ENCODE measurements at regions not wholly inside any gene's neighbourhood (a gene's known extent, or its start where the extent isn't known, plus 50 kb on each side); places are given as distances from the start of the nearest gene placed in this dataset.

- DNase-seq (ENCODE audit: low read depth): no peak
Measured at GRCh38 chr16:72406390-72406789, 234.4 kb upstream of the PMFBP1 start.

DNA sequence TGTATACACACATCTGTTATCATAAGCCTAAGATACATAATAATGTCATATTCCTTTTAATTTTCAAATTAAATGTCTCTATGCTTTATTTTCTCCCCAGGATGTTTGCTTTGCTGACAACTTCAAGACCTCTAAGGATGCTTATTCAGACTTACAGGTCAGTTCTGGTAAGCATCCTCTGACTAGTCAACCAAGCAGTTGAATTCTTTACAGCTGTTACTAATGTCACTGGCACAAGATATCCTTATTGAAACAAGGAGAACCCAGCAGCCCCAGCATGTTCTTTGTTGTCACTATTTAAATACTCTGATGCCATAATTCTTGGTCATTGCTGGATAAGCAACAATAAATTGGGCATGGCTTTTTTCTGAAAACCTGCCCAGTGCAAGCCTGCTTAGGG is 232.3 kb upstream of the PMFBP1 start:
- no peak for DNase-seq (ENCODE audit: low read depth)

GRCh38 chr16:72401084-72401361 is 229.1 kb upstream of the PMFBP1 start:
- no peak for DNase-seq (ENCODE audit: low read depth)

GRCh38 chr16:72400257-72401083 is 228.5 kb upstream of the PMFBP1 start:
- DNase-seq (ENCODE audit: low read depth): no peak

DNA sequence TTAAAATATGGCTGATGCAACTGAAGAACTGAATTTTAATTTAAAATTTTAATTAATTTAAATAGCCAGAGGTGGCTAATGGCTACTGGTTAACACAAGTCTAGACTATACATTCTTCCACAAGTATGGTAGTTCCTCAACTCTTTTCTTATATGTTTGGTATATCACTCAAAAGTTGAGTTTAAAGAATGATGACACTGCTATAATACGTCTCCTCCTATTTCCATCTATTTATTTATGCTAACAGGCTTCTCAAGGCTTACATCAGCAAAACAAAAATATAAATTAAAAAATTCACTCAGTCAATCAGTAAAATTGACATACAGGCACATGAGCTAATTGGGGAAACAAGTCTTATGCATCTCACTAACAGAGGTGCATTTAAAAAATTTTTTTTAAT is 227.9 kb upstream of the PMFBP1 start:
- DNase-seq (ENCODE audit: low read depth): no peak

DNA sequence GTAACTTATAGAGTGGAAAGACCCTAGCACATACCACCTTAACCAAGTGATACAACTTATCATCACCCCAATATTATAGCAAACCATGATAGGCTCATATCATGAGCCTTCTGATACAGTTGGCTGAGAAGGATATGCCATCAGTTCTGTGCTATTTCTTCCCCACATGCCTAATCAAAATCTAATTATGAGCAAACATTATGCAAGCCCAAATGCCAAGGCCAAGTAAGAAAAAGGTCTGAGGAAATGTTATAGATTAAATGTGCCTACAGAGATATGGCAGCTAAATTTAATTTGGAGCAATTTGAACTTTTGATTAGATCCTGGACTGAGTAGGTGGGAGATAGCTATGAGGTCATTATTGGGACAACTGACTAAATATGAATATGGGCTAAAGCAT is 225.9 kb upstream of the PMFBP1 start:
- DNase-seq (ENCODE audit: low read depth): no peak

DNA sequence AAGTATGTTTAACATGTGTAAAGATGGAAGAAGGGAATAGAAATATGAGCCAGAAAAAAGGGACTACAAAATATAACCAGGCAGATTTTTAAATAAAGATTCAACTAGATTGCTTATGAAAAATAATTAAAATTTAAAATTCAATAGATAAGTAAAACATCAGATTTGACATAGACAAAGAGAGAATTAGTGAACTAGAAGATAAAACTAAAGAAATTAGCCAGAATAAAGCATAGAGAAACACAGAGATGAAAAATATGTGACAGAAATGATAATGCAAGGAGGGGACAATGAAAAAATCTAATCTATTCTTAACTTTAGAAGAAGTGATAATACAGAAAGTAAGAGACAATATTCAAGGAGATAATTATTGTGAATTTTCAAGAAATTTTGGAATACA is 222.6 kb upstream of the PMFBP1 start:
- DNase-seq (ENCODE audit: low read depth): no peak

- DNase-seq (ENCODE audit: low read depth): no peak
Measured at GRCh38 chr16:72389791-72390190, 217.8 kb upstream of the PMFBP1 start.

DNA sequence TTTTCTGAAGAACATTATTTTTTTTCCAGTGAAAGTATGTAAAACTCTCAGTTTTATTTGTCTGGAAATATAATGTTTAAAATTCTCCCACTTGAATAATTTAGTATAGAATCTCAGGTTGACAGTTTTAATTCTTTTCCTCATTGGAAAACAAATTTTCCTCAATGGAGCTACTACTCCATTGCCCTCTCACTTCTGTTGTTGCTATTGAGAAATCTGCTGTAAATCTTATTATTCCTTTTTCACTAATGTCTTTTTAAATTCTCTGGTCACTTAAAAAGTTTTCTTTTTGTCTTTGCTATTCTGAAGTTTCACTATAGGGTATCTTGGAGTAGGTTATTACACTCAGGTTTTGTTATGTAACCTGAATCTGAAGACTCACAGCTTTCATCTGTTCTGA is 216.1 kb upstream of the PMFBP1 start:
- no peak for DNase-seq (ENCODE audit: low read depth)

GRCh38 chr16:72384651-72385050 is 212.7 kb upstream of the PMFBP1 start:
- no peak for DNase-seq (ENCODE audit: low read depth)

DNA sequence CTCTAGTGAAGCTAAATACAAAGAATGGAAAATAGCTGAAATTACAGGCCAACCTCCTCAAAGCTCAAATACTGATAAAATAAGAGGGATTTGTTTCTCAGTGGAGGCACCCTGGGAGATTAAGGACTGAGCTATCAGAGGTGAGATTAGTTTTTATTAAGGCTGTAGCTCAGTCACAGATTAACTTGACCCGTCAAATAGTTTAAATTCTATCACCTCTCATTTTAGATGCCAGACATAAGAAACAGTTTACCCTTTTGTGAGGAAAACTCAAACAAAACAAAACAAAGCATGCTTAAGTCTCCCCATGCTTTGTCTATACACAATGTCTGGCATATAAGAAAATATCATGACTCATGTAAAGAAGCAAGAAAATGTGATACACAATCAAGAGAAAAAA is 208.3 kb upstream of the PMFBP1 start:
- no peak for DNase-seq (ENCODE audit: low read depth)

GRCh38 chr16:72373201-72373600 is 201.2 kb upstream of the PMFBP1 start:
- no peak for DNase-seq (ENCODE audit: low read depth)

GRCh38 chr16:72372087-72373045 is 200.4 kb upstream of the PMFBP1 start:
- DNase-seq (ENCODE audit: low read depth): no peak

- DNase-seq (ENCODE audit: low read depth): no peak
Measured at GRCh38 chr16:72371307-72372086, 199.5 kb upstream of the PMFBP1 start.

GRCh38 chr16:72369274-72369673 is 197.3 kb upstream of the PMFBP1 start:
- no peak for DNase-seq (ENCODE audit: low read depth)

GRCh38 chr16:72367851-72368250 is 195.9 kb upstream of the PMFBP1 start:
- DNase-seq (ENCODE audit: low read depth): no peak

- DNase-seq (ENCODE audit: low read depth): no peak
Measured at GRCh38 chr16:72362973-72363372, 191.0 kb upstream of the PMFBP1 start.

DNA sequence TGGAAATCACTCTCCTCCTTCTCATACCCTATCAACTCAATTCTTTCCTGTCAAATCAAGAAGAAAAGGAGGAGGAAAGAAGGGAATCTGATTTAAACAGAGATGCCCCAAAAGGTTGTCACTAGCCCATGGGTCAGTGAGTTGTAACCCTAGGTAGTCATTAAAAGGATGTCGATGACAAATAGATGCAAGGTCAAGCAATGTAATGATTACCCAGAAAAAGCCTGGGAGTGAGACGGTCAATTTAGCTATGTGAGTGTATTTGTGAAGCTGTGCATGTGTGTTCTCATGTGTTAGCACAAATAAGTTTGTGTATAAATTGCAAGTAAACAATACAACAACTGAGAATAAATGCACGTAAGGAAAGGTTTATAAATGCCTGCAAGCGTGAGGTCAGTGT is 190.5 kb upstream of the PMFBP1 start:
- DNase-seq (ENCODE audit: low read depth): no peak

GRCh38 chr16:72357910-72358309 is 186.0 kb upstream of the PMFBP1 start:
- DNase-seq (ENCODE audit: low read depth): no peak

DNA sequence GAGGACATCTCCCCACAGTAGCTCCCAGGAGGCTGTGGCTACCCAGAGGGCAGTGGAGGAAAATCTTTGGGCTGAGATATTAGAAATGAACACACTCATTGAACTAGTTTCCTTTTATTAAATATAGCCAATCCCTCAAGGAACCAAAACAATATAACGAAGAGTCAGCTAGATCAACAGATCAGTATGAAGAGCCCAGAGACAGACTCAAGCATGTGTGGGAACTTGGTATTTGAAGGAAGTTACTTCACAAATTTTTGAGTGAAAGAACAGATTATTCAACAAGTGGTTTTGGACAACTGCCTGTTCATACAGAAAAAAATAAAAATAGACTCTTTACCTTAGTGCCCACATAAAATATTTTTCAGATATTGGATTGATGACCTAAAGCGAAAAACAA is 183.6 kb upstream of the PMFBP1 start:
- DNase-seq (ENCODE audit: low read depth): no peak

DNA sequence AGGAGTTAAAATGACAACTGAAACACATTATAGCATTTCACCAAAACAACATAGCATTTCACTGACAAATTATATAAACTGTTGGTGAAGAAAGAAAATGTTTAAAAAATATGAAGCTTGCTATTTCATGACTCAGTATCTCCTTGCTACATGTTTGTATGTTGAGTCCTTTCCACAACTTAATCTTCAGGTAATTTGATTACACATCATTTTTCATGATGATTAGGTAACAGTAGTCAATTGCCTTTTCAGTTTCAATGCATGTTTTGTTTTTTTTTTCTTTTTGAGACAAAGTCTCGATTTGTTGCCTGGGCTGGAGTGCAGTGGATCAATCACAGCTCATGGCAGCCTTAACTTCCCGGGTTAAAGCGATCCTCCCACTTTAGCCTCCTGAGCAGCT is 177.8 kb upstream of the PMFBP1 start:
- DNase-seq (ENCODE audit: low read depth): no peak

- no peak for DNase-seq (ENCODE audit: low read depth)
Measured at GRCh38 chr16:72332926-72333325, 161.0 kb upstream of the PMFBP1 start.

DNA sequence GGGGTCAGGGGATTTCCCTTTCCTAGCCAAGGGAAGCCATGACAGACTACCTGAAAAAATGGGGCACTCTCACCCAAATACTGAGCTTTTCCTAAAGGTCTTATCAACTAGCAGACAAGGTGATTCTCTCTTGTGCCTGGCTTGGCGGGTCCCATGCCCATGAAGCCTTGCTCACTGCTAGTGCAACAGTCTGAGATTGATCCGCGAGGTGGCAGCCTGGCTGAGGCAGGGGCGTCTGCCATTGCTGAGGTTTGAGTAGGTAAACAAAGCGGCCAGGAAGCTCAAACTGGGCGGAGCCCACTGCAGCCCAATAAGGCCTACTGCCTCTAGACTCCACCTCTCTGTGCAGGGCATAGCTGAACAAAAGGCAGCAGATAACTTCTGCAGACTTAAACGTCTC is 152.6 kb upstream of the PMFBP1 start:
- no peak for DNase-seq (ENCODE audit: low read depth)
